HepG2 (cell line): ENCODE measurements at regions not wholly inside any gene's neighbourhood (a gene's known extent, or its start where the extent isn't known, plus 50 kb on each side); places are given as distances from the start of the nearest gene placed in this dataset.

Experiments
- ATAC-seq: fragments of 200-7000 bp; cut with Tn5 transposase; 3 replicates; pipeline ENCODE4 v1.9.1; 2020; ENCODE audit warnings: mild to moderate bottlenecking, moderate library complexity
- BruUV-seq: library from RNA; stranded (reverse); fragments of 400-500 nt; replicated peaks from 2 replicates; lab custom pipeline; 2021; lab: Mats Ljungman, UMichigan
- CTCF ChIA-PET: fragments of 300-600 bp; formaldehyde crosslinking; extraction: SDS; loops from one replicate; lab custom pipeline; 2021; ENCODE audit warnings: low total read pairs, inconsistent platforms, low intra/inter-chr PET ratio; lab: Yijun Ruan, JAX
- POLR2A ChIA-PET: fragments of 350-600 bp; sonication (Branson Sonifier 250); formaldehyde crosslinking; loops from one replicate; lab custom pipeline; 2020; ENCODE audit warnings: antibody characterized with exemption, inconsistent platforms; lab: Yijun Ruan, JAX
- DNase-seq: peaks from one replicate; pipeline ENCODE4 v3.0.0-alpha.2; 2015; ENCODE audit warnings: low spot score
- FAIRE-seq: peaks from 3 replicates; lab custom pipeline; 2011; peaks lifted over from hg19 to GRCh38; lab: Jason Lieb, UNC
- H2AFZ ChIP-seq: one replicate; pipeline ENCODE4 v1.6.1; 2011; ENCODE audit warnings: low read length, inconsistent platforms
- H3K27ac ChIP-seq: fragments of 300-600 bp; 3 replicates; pipeline ENCODE4 v1.8.0; 2011; ENCODE audit warnings: mixed run types, mild to moderate bottlenecking, mixed read lengths, low read length, inconsistent platforms; ENCODE audit not compliant: insufficient read depth; ENCODE audit errors: extremely low read length
- H3K27me3 ChIP-seq, 2 experiments: fragments of 200-600 bp in 1 of 2; 2 replicates in 1 of 2; 3 replicates in 1 of 2; pipeline versions ENCODE4 v1.6.0 to v1.8.0; 2011; ENCODE audit warnings: low read length in 2 of 2, mild to moderate bottlenecking in 2 of 2, moderate library complexity in 2 of 2, inconsistent platforms in 1 of 2; ENCODE audit not compliant: insufficient read depth in 2 of 2, control insufficient read depth in 1 of 2
- H3K36me3 ChIP-seq, 2 experiments: fragments of 200-600 bp in 1 of 2; replicated peaks in 1 of 2; 2 replicates in 1 of 2; 3 replicates in 1 of 2; pipeline versions ENCODE4 v1.5.1 to v1.8.0; 2011; ENCODE audit warnings: low read length in 2 of 2, inconsistent platforms in 1 of 2; ENCODE audit not compliant: insufficient read depth in 2 of 2, control insufficient read depth in 1 of 2
- H3K4me1 ChIP-seq: 2 replicates; pipeline ENCODE4 v1.5.1; 2012; ENCODE audit warnings: low read length, inconsistent platforms; ENCODE audit not compliant: insufficient read depth
- H3K4me2 ChIP-seq: 2 replicates; pipeline ENCODE4 v1.6.0; 2011; ENCODE audit warnings: low read depth, low read length, inconsistent platforms
- H3K4me3 ChIP-seq, 3 experiments: fragments of 200-600 bp in 1 of 3; sonication (generic), shearing (Covaris generic) in 1 of 3; replicated peaks in 1 of 3; 2 replicates each; pipeline ENCODE4 v1.5.1; 2011 to 2016; ENCODE audit warnings: low read length in 3 of 3, inconsistent platforms in 2 of 3, low read depth in 2 of 3, mild to moderate bottlenecking in 2 of 3, control low read depth in 1 of 3, mixed read lengths in 1 of 3; ENCODE audit not compliant: insufficient read depth in 1 of 3
- H3K79me2 ChIP-seq: one replicate; pipeline ENCODE4 v1.6.1; 2011; ENCODE audit warnings: low read length, inconsistent platforms; ENCODE audit not compliant: insufficient read depth
- H3K9ac ChIP-seq: 2 replicates; pipeline ENCODE4 v1.6.0; 2011; ENCODE audit warnings: mild to moderate bottlenecking, low read depth, low read length, inconsistent platforms; ENCODE audit not compliant: insufficient read depth
- H3K9me3 ChIP-seq: 2 replicates; pipeline ENCODE4 v1.5.1; 2012; ENCODE audit warnings: mild to moderate bottlenecking, low read length
- H4K20me1 ChIP-seq: 2 replicates; pipeline ENCODE4 v1.6.0; 2011; ENCODE audit warnings: inconsistent platforms, mild to moderate bottlenecking, low read length, moderate library complexity; ENCODE audit not compliant: insufficient read depth
- CREB3 ChIP-seq: sonication (generic); formaldehyde crosslinking; IDR thresholded peaks from 2 replicates; pipeline ENCODE4 v1.5.0; 2020; ENCODE audit warnings: missing genetic modification reagents
- DMTF1 ChIP-seq: sonication (generic); formaldehyde crosslinking; IDR thresholded peaks from 2 replicates; pipeline ENCODE4 v1.4.0; 2020; ENCODE audit warnings: mild to moderate bottlenecking, missing genetic modification reagents
- GATAD1 ChIP-seq: IDR thresholded peaks from 2 replicates; pipeline ENCODE4 v1.6.1; 2016; ENCODE audit warnings: missing genetic modification reagents, missing compliant biosample characterization
- HHEX ChIP-seq: IDR thresholded peaks from 2 replicates; pipeline ENCODE4 v1.6.1; 2016; ENCODE audit warnings: control low read depth
- NR2F1 ChIP-seq, 2 experiments: fragments of 450-650 bp in 1 of 2; formaldehyde crosslinking in 1 of 2; IDR thresholded peaks; 2 replicates each; pipeline versions ENCODE4 v1.5.0 to v1.6.1; 2016 to 2020; ENCODE audit warnings: mild to moderate bottlenecking in 1 of 2, missing compliant biosample characterization in 1 of 2, missing genetic modification reagents in 1 of 2, moderate library complexity in 1 of 2
- PAF1 ChIP-seq: IDR thresholded peaks from 2 replicates; pipeline ENCODE4 v1.6.1; 2016; ENCODE audit warnings: missing genetic modification reagents, missing compliant biosample characterization
- SOX6 ChIP-seq, 2 experiments: fragments of 450-650 bp in 1 of 2; sonication (generic) in 1 of 2; formaldehyde crosslinking in 1 of 2; IDR thresholded peaks; 2 replicates each; pipeline versions ENCODE4 v1.4.0 to v1.6.1; 2017 to 2020; ENCODE audit warnings: antibody characterized with exemption in 1 of 2, mild to moderate bottlenecking in 1 of 2, missing genetic modification reagents in 1 of 2
- ZEB1 ChIP-seq: IDR thresholded peaks from 2 replicates; pipeline ENCODE4 v1.6.1; 2012; ENCODE audit warnings: mild to moderate bottlenecking, low read depth, inconsistent platforms; ENCODE audit not compliant: insufficient replicate concordance
- ZFAT ChIP-seq: sonication (generic); formaldehyde crosslinking; conservative IDR thresholded peaks from 2 replicates; pipeline ENCODE4 v1.8.1; 2023; ENCODE audit warnings: missing genetic modification reagents, inconsistent platforms
- ZKSCAN5 ChIP-seq: sonication (generic); formaldehyde crosslinking; IDR thresholded peaks from 2 replicates; pipeline ENCODE4 v1.5.1; 2020; ENCODE audit warnings: mild to moderate bottlenecking, missing genetic modification reagents
- ZNF136 ChIP-seq: sonication (generic); formaldehyde crosslinking; IDR thresholded peaks from 2 replicates; pipeline ENCODE4 v1.8.1; 2022; ENCODE audit warnings: low read depth, mild to moderate bottlenecking, moderate library complexity, missing genetic modification reagents
- ZNF138 ChIP-seq: sonication (generic); formaldehyde crosslinking; IDR thresholded peaks from 2 replicates; pipeline ENCODE4 v1.5.0; 2020; ENCODE audit warnings: mild to moderate bottlenecking, low read depth, missing genetic modification reagents
- ZNF18 ChIP-seq: sonication (generic); formaldehyde crosslinking; IDR thresholded peaks from 2 replicates; pipeline ENCODE4 v1.8.0; 2022; ENCODE audit warnings: mild to moderate bottlenecking, missing genetic modification reagents; ENCODE audit not compliant: insufficient replicate concordance
- ZNF251 ChIP-seq: sonication (generic); formaldehyde crosslinking; IDR thresholded peaks from 2 replicates; pipeline ENCODE4 v1.9.0; 2021; ENCODE audit warnings: mild to moderate bottlenecking, missing genetic modification reagents
- ZNF569 ChIP-seq: sonication (generic); formaldehyde crosslinking; IDR thresholded peaks from 2 replicates; pipeline ENCODE4 v1.5.0; 2020; ENCODE audit warnings: mild to moderate bottlenecking, missing genetic modification reagents, moderate library complexity, borderline replicate concordance
- ZNF572 ChIP-seq: sonication (generic); formaldehyde crosslinking; IDR thresholded peaks from 2 replicates; pipeline ENCODE4 v1.5.1; 2020; ENCODE audit warnings: mild to moderate bottlenecking, missing genetic modification reagents
- ZNF780A ChIP-seq: sonication (generic); formaldehyde crosslinking; IDR thresholded peaks from 2 replicates; pipeline ENCODE4 v1.8.0; 2022; ENCODE audit warnings: mild to moderate bottlenecking, missing genetic modification reagents, moderate library complexity
- WGBS: methylation state at CpG from one replicate; pipeline ENCODE4 v1.1.6; 2017; ENCODE audit warnings: low lambda C conversion rate; 5-methylcytosine and 5-hydroxymethylcytosine counted together
- in situ Hi-C: cut with HindIII; loops from 2 replicates; pipeline ENCODE4 v1.10.0; 2017; ENCODE audit warnings: low pct_unique_long_range_greater_than_20kb; ENCODE audit not compliant: extremely low pct_ligation_motif_present
- intact Hi-C: fragments of 100-400 bp; cut with micrococcal nuclease; formaldehyde crosslinking; loops from one replicate; pipeline ENCODE4 v1.10.0; 2022; ENCODE audit not compliant: unreplicated experiment
- TF ChIP-seq, protein P1 (sequence below): sonication (generic); formaldehyde crosslinking; IDR thresholded peaks from 2 replicates; pipeline ENCODE4 v1.5.0; 2020; ENCODE audit warnings: mild to moderate bottlenecking, missing genetic modification reagents, moderate library complexity

DNA sequence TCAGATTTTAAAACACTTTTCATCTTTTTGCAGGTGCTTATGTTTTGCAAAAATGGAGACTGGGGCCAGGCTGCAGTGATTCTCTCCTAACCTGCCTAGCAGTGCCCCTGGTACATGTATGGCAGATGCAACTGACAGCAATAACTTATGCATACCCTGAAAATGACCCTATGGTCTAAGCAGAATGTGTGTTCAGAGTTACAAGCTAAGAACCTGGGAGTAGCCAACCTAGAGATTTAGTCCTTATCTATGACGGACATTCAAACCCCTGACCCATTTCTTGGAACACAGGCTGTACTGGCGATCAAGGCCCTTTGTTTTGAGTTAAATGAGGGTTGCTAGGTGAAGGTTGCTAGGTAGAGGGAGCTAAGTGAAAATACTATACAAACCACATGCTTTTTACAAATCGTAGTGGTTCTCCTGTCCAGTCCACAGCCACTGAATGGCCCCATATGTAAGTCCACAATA lies 184.9 kb upstream of the SESN3 start:
- ChIA-PET POLR2A (no interaction called here), CTCF (no interaction called here)
- Histone ChIP-seq H3K27me3 (no peaks in the 10 kb centered on the region), H3K9ac (no peak overlapping the region), H3K4me1 (no peaks in the 10 kb centered on the region), H3K36me3 (no peaks in the 10 kb centered on the region), H3K79me2 (no peaks in the 10 kb centered on the region), H3K4me3 (no peak overlapping the region), H4K20me1 (no peaks in the 10 kb centered on the region), H3K27ac (no peak overlapping the region), H3K9me3 (no peaks in the 10 kb centered on the region), H2AFZ (no peak overlapping the region), H3K4me2 (no peak overlapping the region)
- ATAC-seq (no peak), DNase-seq (no peak), FAIRE-seq (no peak)
- TF ChIP-seq ZNF780A (CRISPR knock-in tag) (no peak), GATAD1 (CRISPR knock-in tag) (no peak), CREB3 (CRISPR knock-in tag) (no peak), ZFAT (no peak), PAF1 (CRISPR knock-in tag) (no peak), NR2F1 (CRISPR knock-in tag; IDR thresholded peaks at IDR 0.05) (no peak), DMTF1 (CRISPR knock-in tag) (no peak), ZEB1 (no peak), ZNF251 (CRISPR knock-in tag) (no peak), ZNF18 (no peak), SOX6 (IDR thresholded peaks at IDR 0.05) (no peak), SOX6 (CRISPR knock-in tag; IDR thresholded peaks at IDR 0.05) (no peak), ZNF136 (CRISPR knock-in tag) (no peak), ZKSCAN5 (CRISPR knock-in tag) (no peak), ZNF138 (CRISPR knock-in tag) (no peak), HHEX (CRISPR knock-in tag) (no peak), ZNF569 (CRISPR knock-in tag) (no peak), ZNF572 (CRISPR knock-in tag) (no peak)
- TF ChIP-seq, protein P1, sequence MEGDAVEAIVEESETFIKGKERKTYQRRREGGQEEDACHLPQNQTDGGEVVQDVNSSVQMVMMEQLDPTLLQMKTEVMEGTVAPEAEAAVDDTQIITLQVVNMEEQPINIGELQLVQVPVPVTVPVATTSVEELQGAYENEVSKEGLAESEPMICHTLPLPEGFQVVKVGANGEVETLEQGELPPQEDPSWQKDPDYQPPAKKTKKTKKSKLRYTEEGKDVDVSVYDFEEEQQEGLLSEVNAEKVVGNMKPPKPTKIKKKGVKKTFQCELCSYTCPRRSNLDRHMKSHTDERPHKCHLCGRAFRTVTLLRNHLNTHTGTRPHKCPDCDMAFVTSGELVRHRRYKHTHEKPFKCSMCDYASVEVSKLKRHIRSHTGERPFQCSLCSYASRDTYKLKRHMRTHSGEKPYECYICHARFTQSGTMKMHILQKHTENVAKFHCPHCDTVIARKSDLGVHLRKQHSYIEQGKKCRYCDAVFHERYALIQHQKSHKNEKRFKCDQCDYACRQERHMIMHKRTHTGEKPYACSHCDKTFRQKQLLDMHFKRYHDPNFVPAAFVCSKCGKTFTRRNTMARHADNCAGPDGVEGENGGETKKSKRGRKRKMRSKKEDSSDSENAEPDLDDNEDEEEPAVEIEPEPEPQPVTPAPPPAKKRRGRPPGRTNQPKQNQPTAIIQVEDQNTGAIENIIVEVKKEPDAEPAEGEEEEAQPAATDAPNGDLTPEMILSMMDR (CRISPR knock-in tag), result no peak
- WGBS, result 13% methylated on average over 3 of the region's 3 CpGs
- intact Hi-C loops (no loop called here), in situ Hi-C loops (no loop called here)
- BruUV-seq, result no TSS peak
